B cell (primary cell): ENCODE measurements at regions not wholly inside any gene's neighbourhood (a gene's known extent, or its start where the extent isn't known, plus 50 kb on each side); places are given as distances from the start of the nearest gene placed in this dataset.

Experiments
- EZH2 ChIP-seq: IDR thresholded peaks from 2 replicates; pipeline ENCODE4 v1.6.1; 2012; ENCODE audit warnings: borderline replicate concordance, low read depth, mild to moderate bottlenecking, moderate library complexity, low read length; ENCODE audit not compliant: insufficient read depth, poor library complexity, severe bottlenecking
- TF ChIP-seq, protein P1 (sequence below): fragments of 200-600 bp; IDR thresholded peaks from one replicate; pipeline ENCODE4 v1.8.0; 2022; ENCODE audit warnings: antibody characterized with exemption, mild to moderate bottlenecking

DNA sequence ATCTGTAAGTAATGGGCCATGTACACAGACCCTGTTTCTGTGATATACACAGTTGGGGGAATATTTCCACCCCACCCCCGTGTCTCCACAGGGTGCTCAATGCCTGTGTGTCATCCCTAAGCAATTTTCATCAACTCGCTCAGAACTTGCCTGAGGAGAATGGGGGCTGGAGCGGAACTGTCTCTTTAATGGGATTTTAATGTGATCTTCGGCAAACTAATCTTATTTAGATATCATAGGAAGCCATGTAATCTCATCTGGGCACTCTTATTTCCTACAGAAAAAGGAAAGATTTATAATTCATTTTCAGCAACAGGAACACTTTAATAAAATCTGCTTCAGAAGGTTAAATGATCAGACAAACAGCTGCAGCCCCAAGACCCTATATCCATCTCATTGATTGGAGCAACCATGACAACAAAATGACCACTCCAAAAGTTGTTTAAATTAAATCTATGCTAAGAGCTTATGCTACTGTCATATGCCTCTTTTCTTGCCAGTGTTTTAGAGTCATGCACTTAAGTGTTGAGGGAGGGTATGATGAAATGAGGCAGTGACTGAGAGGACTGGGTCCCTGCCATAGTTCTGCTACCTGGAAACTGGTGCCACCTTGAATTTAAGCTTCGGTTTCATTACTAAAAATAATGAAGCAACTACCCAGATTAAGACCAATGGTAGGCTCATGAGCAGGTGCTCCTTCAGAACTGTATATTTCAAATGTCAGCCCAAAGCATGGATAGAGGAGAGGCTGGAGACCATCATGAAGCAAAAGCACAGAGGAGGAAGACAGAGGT, 183.1 kb upstream of the DDX18 start:
- TF ChIP-seq, protein P1, sequence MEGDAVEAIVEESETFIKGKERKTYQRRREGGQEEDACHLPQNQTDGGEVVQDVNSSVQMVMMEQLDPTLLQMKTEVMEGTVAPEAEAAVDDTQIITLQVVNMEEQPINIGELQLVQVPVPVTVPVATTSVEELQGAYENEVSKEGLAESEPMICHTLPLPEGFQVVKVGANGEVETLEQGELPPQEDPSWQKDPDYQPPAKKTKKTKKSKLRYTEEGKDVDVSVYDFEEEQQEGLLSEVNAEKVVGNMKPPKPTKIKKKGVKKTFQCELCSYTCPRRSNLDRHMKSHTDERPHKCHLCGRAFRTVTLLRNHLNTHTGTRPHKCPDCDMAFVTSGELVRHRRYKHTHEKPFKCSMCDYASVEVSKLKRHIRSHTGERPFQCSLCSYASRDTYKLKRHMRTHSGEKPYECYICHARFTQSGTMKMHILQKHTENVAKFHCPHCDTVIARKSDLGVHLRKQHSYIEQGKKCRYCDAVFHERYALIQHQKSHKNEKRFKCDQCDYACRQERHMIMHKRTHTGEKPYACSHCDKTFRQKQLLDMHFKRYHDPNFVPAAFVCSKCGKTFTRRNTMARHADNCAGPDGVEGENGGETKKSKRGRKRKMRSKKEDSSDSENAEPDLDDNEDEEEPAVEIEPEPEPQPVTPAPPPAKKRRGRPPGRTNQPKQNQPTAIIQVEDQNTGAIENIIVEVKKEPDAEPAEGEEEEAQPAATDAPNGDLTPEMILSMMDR = no peak
- TF ChIP-seq EZH2 = no peak
